PC-3 (cell line): ENCODE measurements at regions not wholly inside any gene's neighbourhood (a gene's known extent, or its start where the extent isn't known, plus 50 kb on each side); places are given as distances from the start of the nearest gene placed in this dataset.

Experiments
- CTCF ChIP-seq: fragments of 300-600 bp; sonication (generic); conservative IDR thresholded peaks from 2 replicates; pipeline ENCODE4 v1.5.1; 2017; ENCODE audit warnings: antibody characterized with exemption, low read depth, mild to moderate bottlenecking, low read length
- EZH2 ChIP-seq: fragments of 300-600 bp; sonication (generic); IDR thresholded peaks from one replicate; pipeline ENCODE4 v1.6.1; 2017; ENCODE audit warnings: antibody characterized with exemption, mild to moderate bottlenecking, low read length; ENCODE audit not compliant: unreplicated experiment
- EZH2phosphoT487 ChIP-seq: fragments of 300-600 bp; sonication (generic); IDR thresholded peaks from 2 replicates; pipeline ENCODE4 v1.6.1; 2018; ENCODE audit warnings: mild to moderate bottlenecking, antibody characterized with exemption, low read length, borderline replicate concordance

GRCh38 chr4:131427000-131427399 lies 1722.1 kb upstream of the PCDH10 start:
- TF ChIP-seq EZH2phosphoT487: no peak
- no peak for TF ChIP-seq EZH2
- TF ChIP-seq CTCF: no peak
